ENCODE measurements at regions not wholly inside any gene's neighbourhood (a gene's known extent, or its start where the extent isn't known, plus 50 kb on each side); places are given as distances from the start of the nearest gene placed in this dataset.
"Not testable (repeated sequence)": the region's sequence is repeated elsewhere in the genome, so short reads cannot be mapped to it uniquely, and the experiment has no call there.

DNA sequence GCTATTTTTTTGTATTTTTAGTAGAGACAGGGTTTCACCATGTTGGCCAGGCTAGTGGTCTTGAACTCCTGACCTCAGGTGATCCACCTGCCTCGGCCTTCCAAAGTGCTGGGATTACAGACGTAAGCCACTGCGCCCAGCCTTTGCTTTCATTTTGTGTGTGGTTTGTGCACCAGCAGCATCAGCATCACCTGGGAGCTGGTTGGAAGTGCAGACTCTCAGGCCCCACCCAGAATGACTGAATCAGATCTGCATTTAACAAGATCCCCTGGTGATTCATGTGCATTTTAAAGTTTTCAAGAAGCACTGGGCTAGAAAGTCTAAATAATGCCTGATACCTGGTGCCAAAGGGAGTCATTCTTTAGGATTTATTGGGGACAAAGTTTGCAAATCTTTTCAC is 73.4 kb upstream of the BNIP2 start:
- Histone ChIP-seq H3K27ac (no peak overlapping the region), H3K36me3 (no peaks in the 10 kb centered on the region), H3K4me1 (no peaks in the 10 kb centered on the region), H3K27me3 (peaks cover 0 to 4% of the 10 kb centered on the region in 2 donors), H3K9me3 (no peaks in the 10 kb centered on the region), H3K4me3 (no peak overlapping the region)
- TF ChIP-seq CTCF (IDR thresholded peaks at IDR 0.05) (no peak), POLR2A (IDR thresholded peaks at IDR 0.05) (no peak)
- DNase-seq, result no peak
- intact Hi-C loops (cut with DNase I; ENCODE audit: low total_unique reads), result no loop called here

DNA sequence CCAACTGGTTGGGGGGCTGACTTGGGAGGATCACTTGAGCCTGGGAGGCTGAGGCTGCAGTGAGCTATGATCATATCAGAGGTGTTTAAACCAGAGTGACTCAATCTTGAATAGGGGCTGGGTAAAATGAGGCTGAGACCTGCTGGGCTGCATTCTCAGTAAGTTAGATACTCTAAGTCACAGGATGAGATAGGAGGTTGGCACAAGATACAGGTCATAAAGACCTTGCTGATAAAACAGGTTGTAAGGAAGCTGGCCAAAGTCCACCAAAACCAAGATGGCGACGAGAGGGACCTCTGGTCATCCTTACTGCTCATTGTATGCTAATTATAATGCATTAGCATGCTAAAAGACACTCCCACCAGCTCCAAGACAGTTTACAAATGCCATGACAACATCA is 71.1 kb upstream of the BNIP2 start:
- H3K27ac ChIP-seq; H3K4me3 ChIP-seq; DNase-seq; H3K36me3 ChIP-seq; intact Hi-C loops (cut with DNase I; ENCODE audit: low total_unique reads); H3K27me3 ChIP-seq; H3K9me3 ChIP-seq; H3K4me1 ChIP-seq: not testable (repeated sequence)

DNA sequence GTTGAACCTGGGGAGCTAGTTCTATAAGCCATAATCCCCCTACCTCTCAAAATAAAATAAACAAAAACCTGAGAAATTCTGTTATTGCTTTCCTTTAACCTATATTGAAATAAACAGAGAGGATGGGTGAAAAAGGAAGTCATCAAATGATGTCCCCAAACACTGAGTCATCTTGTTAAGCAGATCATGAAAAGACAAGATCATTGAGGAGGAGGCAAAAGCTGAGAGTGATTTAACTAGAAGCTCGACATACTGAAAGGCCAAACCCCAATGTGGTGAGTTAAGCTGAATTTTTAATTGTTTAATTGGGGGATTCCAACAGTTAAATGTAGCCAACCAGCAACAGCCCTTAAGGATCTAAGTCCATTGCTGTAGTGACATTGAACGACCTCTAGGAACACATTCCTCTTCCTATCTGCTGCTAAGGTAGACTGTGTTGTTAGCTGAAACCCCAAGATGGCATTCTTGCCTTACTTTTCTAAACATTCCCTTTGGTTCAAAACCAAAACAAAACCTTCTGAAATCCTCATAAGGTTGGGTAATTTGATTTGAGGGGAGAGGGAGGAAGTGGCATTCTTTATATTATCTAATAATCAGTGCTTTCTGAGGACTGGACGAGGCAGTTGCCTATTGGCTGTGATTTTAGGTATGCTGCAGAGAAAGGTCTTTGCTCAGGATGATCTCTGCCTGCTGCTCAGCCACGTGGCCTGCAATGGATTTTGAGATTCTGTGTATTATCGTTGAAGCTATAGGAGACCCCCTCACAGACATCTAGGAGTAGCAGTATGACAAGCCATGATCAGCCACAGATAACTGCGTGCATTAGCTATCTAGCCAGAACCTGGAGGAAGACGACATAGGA is 62.7 kb upstream of the BNIP2 start:
- Histone ChIP-seq H3K4me1 (no peaks in the 10 kb centered on the region), H3K36me3 (no peaks in the 10 kb centered on the region), H3K4me3 (no peak overlapping the region), H3K27ac (no peak overlapping the region), H3K9me3 (no peaks in the 10 kb centered on the region), H3K27me3 (no peaks in the 10 kb centered on the region)
- TF ChIP-seq POLR2A (IDR thresholded peaks at IDR 0.05) (no peak), CTCF (IDR thresholded peaks at IDR 0.05) (no peak)
- DNase-seq, result no peak
- intact Hi-C loops (cut with DNase I; ENCODE audit: low total_unique reads), result no loop called here

DNA sequence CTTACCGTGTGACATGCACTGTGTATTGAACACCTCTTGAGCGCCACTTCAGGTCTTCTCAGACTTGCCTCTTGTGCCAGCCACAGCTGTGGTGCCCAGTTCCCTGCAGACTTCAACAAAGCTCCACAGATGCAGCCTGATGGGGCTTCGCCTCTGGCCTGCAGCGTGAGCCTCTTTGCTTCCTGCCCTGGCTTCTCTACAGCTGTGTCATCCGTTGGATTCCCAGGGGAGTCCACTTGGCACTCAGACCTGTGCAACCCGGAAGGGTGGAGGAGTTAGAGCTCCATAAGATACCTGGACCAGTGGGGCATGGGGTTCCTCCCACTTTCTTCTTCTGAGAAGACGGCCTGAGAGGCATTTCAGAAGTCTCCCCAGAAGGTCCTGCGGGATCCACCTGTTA is 57.7 kb upstream of the BNIP2 start:
- no peaks in the 10 kb centered on the region for H3K27me3 ChIP-seq
- H3K4me1 ChIP-seq, result no peaks in the 10 kb centered on the region
- intact Hi-C loops (cut with DNase I; ENCODE audit: low total_unique reads), result no loop called here
- no peak overlapping the region for H3K27ac ChIP-seq
- DNase-seq, result no peak
- TF ChIP-seq CTCF (IDR thresholded peaks at IDR 0.05) (no peak), POLR2A (IDR thresholded peaks at IDR 0.05) (no peak)
- no peaks in the 10 kb centered on the region for H3K36me3 ChIP-seq
- H3K4me3 ChIP-seq, result no peak overlapping the region
- no peaks in the 10 kb centered on the region for H3K9me3 ChIP-seq

DNA sequence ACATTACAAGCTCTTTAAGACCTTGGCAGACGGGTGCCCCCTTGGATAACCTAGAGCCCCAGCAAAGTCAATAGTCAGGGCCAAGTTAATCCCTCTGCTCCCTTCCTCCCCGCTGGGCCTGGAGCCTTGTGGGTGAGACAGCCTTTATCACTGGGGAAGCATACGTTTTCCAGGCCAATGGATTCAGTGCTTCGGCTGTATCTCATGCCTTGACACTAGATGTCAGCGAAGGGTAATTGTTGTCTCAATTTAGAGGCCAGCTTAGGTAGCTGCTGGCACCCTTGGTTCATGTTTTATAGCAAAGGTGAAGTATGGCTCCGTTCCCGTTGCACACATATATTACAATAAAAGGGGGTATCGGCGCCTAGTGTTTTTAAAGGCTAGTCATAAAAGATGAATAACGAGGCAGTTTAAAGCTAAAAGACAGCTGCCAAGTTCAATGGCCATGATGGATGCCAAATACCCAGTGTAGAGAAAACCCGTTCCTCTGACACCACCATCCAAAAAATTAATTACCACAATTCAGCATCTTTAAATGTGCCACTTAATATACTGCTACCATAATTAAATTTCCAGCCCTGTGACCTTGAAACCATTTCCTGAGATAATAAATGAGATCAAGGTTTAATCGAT is 52.3 kb upstream of the BNIP2 start:
- intact Hi-C loops (cut with DNase I; ENCODE audit: low total_unique reads), result no loop called here
- no peak for TF ChIP-seq POLR2A (IDR thresholded peaks at IDR 0.05)
- DNase-seq, result no peak
- H3K9me3 ChIP-seq, result no peaks in the 10 kb centered on the region
- no peak overlapping the region for H3K27ac ChIP-seq
- H3K4me1 ChIP-seq, result no peaks in the 10 kb centered on the region
- H3K4me3 ChIP-seq, result no peak overlapping the region
- no peaks in the 10 kb centered on the region for H3K36me3 ChIP-seq
- no peaks in the 10 kb centered on the region for H3K27me3 ChIP-seq

- TF ChIP-seq POLR2A (IDR thresholded peaks at IDR 0.05) (no peak), CTCF (IDR thresholded peaks at IDR 0.05) (no peak)
- intact Hi-C loops (cut with DNase I; ENCODE audit: low total_unique reads), result no loop called here
- Histone ChIP-seq H3K27ac (no peak overlapping the region), H3K36me3 (no peaks in the 10 kb centered on the region), H3K4me1 (no peaks in the 10 kb centered on the region), H3K4me3 (no peak overlapping the region), H3K9me3 (no peaks in the 10 kb centered on the region), H3K27me3 (no peaks in the 10 kb centered on the region)
- no peak for DNase-seq
Measured at GRCh38 chr15:59739557-59740186, 50.6 kb upstream of the BNIP2 start.

Measured in uterus (tissue), 3 donors.